ENCODE measurements at regions not wholly inside any gene's neighbourhood (a gene's known extent, or its start where the extent isn't known, plus 50 kb on each side); places are given as distances from the start of the nearest gene placed in this dataset.

GRCh38 chr12:67794161-67794560, 145.6 kb downstream of the DYRK2 start:
- FAIRE-seq = no peak
- no peak for TF ChIP-seq CTCF (IDR thresholded peaks at IDR 0.05; ENCODE audit: insufficient read depth, missing control alignments)
- DNase-seq (ENCODE audit: insufficient read length, low spot score) = no peak

- DNase-seq (ENCODE audit: insufficient read length, low spot score) (no peak), FAIRE-seq (no peak)
- no peak for TF ChIP-seq CTCF (IDR thresholded peaks at IDR 0.05; ENCODE audit: insufficient read depth, missing control alignments)
These were observed 146.7 kb downstream of the DYRK2 start for GRCh38 chr12:67795236-67795635.

DNA sequence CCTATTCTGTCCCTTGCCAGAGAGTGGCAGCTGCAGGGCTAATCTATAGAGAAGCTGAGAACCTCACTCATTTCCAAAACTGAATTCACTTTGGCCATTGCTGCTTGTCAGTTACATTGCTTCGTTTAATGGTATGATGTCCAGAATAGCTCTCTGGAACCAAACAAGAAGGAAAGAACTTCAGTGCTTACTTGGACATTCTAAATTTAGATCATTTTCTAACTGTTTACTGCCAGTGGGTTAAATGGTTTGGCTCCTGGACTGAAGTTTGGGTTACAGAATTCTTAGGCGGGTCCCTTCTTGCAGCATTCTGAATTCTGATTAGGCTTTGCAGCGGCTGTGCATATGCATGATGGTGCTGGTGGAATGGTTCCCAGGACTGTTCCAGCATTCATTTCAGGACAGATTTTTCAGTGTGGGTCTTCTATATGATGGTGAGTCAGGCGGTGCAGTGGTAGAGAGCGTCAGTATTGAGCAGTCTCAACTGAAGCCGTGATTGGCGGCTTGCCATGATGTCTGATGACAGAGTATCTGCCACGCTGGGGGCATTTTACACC, 148.7 kb downstream of the DYRK2 start:
- FAIRE-seq (no peak), DNase-seq (ENCODE audit: insufficient read length, low spot score) (no peak)
- no peak for TF ChIP-seq CTCF (IDR thresholded peaks at IDR 0.05; ENCODE audit: insufficient read depth, missing control alignments)

DNA sequence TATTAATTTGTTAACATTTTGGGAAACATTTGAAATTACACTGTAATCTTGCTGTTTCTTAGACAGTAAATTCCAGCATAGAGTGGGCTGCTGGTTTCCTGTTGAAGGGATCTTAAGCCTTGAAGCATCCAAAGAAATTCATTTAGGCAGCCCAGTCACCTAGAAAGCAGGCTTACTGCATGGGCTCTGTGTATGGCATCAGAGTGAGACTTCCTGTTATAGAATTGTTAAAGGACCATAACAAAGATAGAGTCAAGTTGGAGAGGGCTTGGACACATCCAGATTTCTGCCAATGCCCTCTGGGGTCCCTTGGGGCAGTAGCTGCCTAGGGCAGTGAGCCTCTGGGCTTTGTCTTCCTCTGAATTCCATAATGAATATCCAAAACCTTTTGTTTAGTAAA, 149.2 kb downstream of the DYRK2 start:
- TF ChIP-seq CTCF (IDR thresholded peaks at IDR 0.05; ENCODE audit: insufficient read depth, missing control alignments) = no peak
- DNase-seq (ENCODE audit: insufficient read length, low spot score) (no peak), FAIRE-seq (no peak)

DNA sequence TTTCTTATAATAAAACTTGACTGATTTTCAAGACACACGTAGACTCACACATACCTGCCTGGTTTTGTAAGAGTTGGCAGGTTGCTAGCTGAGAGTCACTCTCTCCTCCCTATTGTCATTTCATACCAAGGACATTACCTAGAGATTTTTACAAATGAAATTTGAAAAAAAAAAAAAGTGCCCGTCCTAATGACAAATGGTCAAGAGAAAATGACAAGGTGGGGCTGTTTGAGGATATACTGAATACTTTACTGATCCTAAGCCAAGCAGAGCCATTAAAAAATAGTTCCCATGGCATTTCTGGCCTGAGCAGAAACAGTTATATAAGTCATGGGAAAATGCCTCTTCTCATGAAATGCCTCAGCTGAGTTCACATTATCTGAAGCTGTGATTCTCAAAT, 150.2 kb downstream of the DYRK2 start:
- FAIRE-seq (no peak), DNase-seq (ENCODE audit: insufficient read length, low spot score) (no peak)
- TF ChIP-seq CTCF (IDR thresholded peaks at IDR 0.05; ENCODE audit: insufficient read depth, missing control alignments) = no peak

DNA sequence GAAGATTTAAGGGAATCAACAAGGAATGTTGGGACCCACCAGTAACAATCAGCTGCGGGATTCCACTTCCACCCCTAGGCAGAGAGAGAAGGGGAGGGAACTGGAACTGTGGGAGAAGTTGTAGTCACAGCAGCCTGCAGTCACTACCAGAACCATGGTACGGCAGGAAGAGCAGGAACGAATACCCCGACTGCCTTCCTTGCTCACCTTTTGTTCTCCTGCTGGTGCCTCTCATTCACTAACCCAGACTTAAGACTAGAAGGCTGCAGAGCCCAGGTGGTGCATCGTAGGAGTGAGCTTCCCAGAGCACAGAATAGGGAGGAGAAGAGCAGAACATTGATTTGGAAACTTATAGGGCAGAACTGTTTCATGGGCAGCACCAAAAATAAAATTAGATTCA, 154.2 kb downstream of the DYRK2 start:
- DNase-seq (ENCODE audit: insufficient read length, low spot score) (no peak), FAIRE-seq (no peak)
- no peak for TF ChIP-seq CTCF (IDR thresholded peaks at IDR 0.05; ENCODE audit: insufficient read depth, missing control alignments)

- no peak for DNase-seq (ENCODE audit: insufficient read length, low spot score)
- FAIRE-seq = no peak
- no peak for TF ChIP-seq CTCF (IDR thresholded peaks at IDR 0.05; ENCODE audit: insufficient read depth, missing control alignments)
These were observed 154.9 kb downstream of the DYRK2 start for GRCh38 chr12:67803278-67803993.

Measured in D721Med (cell line).